HS-5 (cell line): ENCODE measurements at regions not wholly inside any gene's neighbourhood (a gene's known extent, or its start where the extent isn't known, plus 50 kb on each side); places are given as distances from the start of the nearest gene placed in this dataset.
"Not testable (repeated sequence)": the region's sequence is repeated elsewhere in the genome, so short reads cannot be mapped to it uniquely, and the experiment has no call there.

ENCODE experiments used
- DNase-seq: peaks from one replicate; pipeline ENCODE4 v3.0.0-alpha.2; 2012; ENCODE audit warnings: low read depth

- no peak for DNase-seq
Measured at GRCh38 chr2:7094231-7094741, 177.1 kb downstream of the RNF144A start.

GRCh38 chr2:7096726-7097352, 179.6 kb downstream of the RNF144A start:
- peak; percentile 23 for DNase-seq

GRCh38 chr2:7097353-7097895, 180.2 kb downstream of the RNF144A start:
- no peak for DNase-seq

GRCh38 chr2:7098816-7099215, 181.6 kb downstream of the RNF144A start:
- no peak for DNase-seq

GRCh38 chr2:7099687-7100086, 182.5 kb downstream of the RNF144A start:
- not testable (repeated sequence) for DNase-seq

GRCh38 chr2:7102826-7103225, 185.6 kb downstream of the RNF144A start:
- no peak for DNase-seq

- no peak for DNase-seq
Measured at GRCh38 chr2:7108792-7109532, 191.8 kb downstream of the RNF144A start.

GRCh38 chr2:7109533-7109885, 192.3 kb downstream of the RNF144A start:
- no peak for DNase-seq

- DNase-seq = no peak
Measured at GRCh38 chr2:7111626-7112025, 194.4 kb downstream of the RNF144A start.

GRCh38 chr2:7115364-7115763, 198.2 kb downstream of the RNF144A start:
- no peak for DNase-seq

GRCh38 chr2:7115906-7116305, 198.7 kb downstream of the RNF144A start:
- no peak for DNase-seq

GRCh38 chr2:7116511-7116910, 199.3 kb downstream of the RNF144A start:
- DNase-seq = no peak

GRCh38 chr2:7117076-7117475, 199.9 kb downstream of the RNF144A start:
- no peak for DNase-seq

- DNase-seq = no peak
Measured at GRCh38 chr2:7118606-7119131, 201.5 kb downstream of the RNF144A start.

- peak; percentile 13 for DNase-seq
Measured at GRCh38 chr2:7119132-7119835, 202.1 kb downstream of the RNF144A start.

- no peak for DNase-seq
Measured at GRCh38 chr2:7121851-7122250, 204.6 kb downstream of the RNF144A start.

- DNase-seq = no peak
Measured at GRCh38 chr2:7127156-7127555, 209.9 kb downstream of the RNF144A start.

- DNase-seq = no peak
Measured at GRCh38 chr2:7127687-7128086, 210.5 kb downstream of the RNF144A start.

- no peak for DNase-seq
Measured at GRCh38 chr2:7131261-7131660, 214.0 kb downstream of the RNF144A start.

- no peak for DNase-seq
Measured at GRCh38 chr2:7132753-7133152, 215.5 kb downstream of the RNF144A start.

GRCh38 chr2:7133521-7133920, 216.3 kb downstream of the RNF144A start:
- DNase-seq = no peak

GRCh38 chr2:7140306-7140705, 223.1 kb downstream of the RNF144A start:
- no peak for DNase-seq

- no peak for DNase-seq
Measured at GRCh38 chr2:7145707-7146106, 228.5 kb downstream of the RNF144A start.
